HAP-1 (cell line): ENCODE measurements at regions not wholly inside any gene's neighbourhood (a gene's known extent, or its start where the extent isn't known, plus 50 kb on each side); places are given as distances from the start of the nearest gene placed in this dataset.

Experiments
- DNase-seq, 2 experiments: peaks; one replicate each; pipeline ENCODE4 v3.0.0-alpha.2; 2016 to 2020; ENCODE audit warnings: low spot score in 2 of 2
- H3K27me3 ChIP-seq: fragments of 250-450 bp; sonication (Bioruptor Pico); 2 replicates; pipeline ENCODE4 v1.5.1; 2020; ENCODE audit warnings: low read depth, mild to moderate bottlenecking, moderate library complexity
- H3K36me3 ChIP-seq: fragments of 250-450 bp; sonication (Bioruptor Pico); replicated peaks from 2 replicates; pipeline ENCODE4 v1.5.1; 2020; ENCODE audit warnings: mild to moderate bottlenecking
- H3K4me1 ChIP-seq: fragments of 250-450 bp; sonication (Bioruptor Pico); 2 replicates; pipeline ENCODE4 v1.5.1; 2020; ENCODE audit warnings: mild to moderate bottlenecking
- H3K4me3 ChIP-seq: fragments of 250-450 bp; sonication (Bioruptor Pico); 2 replicates; pipeline ENCODE4 v1.5.1; 2020; ENCODE audit warnings: mild to moderate bottlenecking, moderate library complexity
- H3K9me3 ChIP-seq: fragments of 250-450 bp; sonication (Bioruptor Pico); 2 replicates; pipeline ENCODE4 v1.5.1; 2020; ENCODE audit warnings: mild to moderate bottlenecking, moderate library complexity
- in situ Hi-C: fragments of 300-500 bp; cut with MboI; formaldehyde crosslinking; loops from 3 replicates; pipeline ENCODE4 v1.14.3; 2020; ENCODE audit warnings: low sequenced_read_pairs, inconsistent platforms, mixed read lengths

- H3K9me3 ChIP-seq: no peaks in the 10 kb centered on the region
- no peaks in the 10 kb centered on the region for H3K27me3 ChIP-seq
- no peaks in the 10 kb centered on the region for H3K4me1 ChIP-seq
- no peak for DNase-seq
- in situ Hi-C loops: no loop called here
- no peaks in the 10 kb centered on the region for H3K36me3 ChIP-seq
- H3K4me3 ChIP-seq: no peak overlapping the region
Observed at GRCh38 chr6:154885214-154885613, 109.9 kb upstream of the TIAM2 start.

- H3K27me3 ChIP-seq: no peaks in the 10 kb centered on the region
- no peaks in the 10 kb centered on the region for H3K36me3 ChIP-seq
- no peak for DNase-seq
- in situ Hi-C loops: no loop called here
- no peaks in the 10 kb centered on the region for H3K9me3 ChIP-seq
- H3K4me1 ChIP-seq: no peaks in the 10 kb centered on the region
- no peak overlapping the region for H3K4me3 ChIP-seq
Observed at GRCh38 chr6:154886016-154886415, 109.1 kb upstream of the TIAM2 start.

GRCh38 chr6:154886471-154886870, 108.6 kb upstream of the TIAM2 start:
- no peak for DNase-seq
- H3K9me3 ChIP-seq: no peaks in the 10 kb centered on the region
- no peak overlapping the region for H3K4me3 ChIP-seq
- no peaks in the 10 kb centered on the region for H3K36me3 ChIP-seq
- no peaks in the 10 kb centered on the region for H3K27me3 ChIP-seq
- H3K4me1 ChIP-seq: no peaks in the 10 kb centered on the region
- in situ Hi-C loops: no loop called here

- Histone ChIP-seq H3K36me3 (no peaks in the 10 kb centered on the region), H3K9me3 (no peaks in the 10 kb centered on the region), H3K27me3 (no peaks in the 10 kb centered on the region), H3K4me3 (no peak overlapping the region), H3K4me1 (no peaks in the 10 kb centered on the region)
- no peak for DNase-seq
- in situ Hi-C loops: no loop called here
Observed at GRCh38 chr6:154887051-154887450, 108.1 kb upstream of the TIAM2 start.

GRCh38 chr6:154888421-154889295, 106.5 kb upstream of the TIAM2 start:
- H3K4me1 ChIP-seq: no peaks in the 10 kb centered on the region
- no peak for DNase-seq
- H3K4me3 ChIP-seq: no peak overlapping the region
- H3K36me3 ChIP-seq: no peaks in the 10 kb centered on the region
- in situ Hi-C loops: no loop called here
- no peaks in the 10 kb centered on the region for H3K27me3 ChIP-seq
- no peaks in the 10 kb centered on the region for H3K9me3 ChIP-seq

DNA sequence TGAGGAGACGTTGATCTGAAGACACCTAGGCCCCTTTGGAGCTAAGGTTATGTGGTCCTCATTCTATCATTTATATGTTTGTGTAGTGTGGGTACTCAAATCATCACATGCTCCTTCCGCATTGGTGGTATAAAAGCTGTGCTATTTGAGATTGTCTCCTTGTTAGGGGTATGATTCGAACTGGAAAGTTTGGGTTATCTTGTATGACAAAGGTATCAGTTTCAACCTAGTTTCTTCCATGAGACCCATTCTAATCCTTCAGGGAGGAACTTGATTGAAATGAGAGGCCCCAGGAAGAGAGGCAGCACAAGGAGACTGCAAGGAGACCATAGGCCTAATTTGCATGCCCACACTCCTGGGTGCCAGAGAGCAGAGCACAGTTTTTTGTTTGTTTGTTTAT, 104.2 kb upstream of the TIAM2 start:
- H3K4me3 ChIP-seq: no peak overlapping the region
- no peaks in the 10 kb centered on the region; the same call in 1 of the 2 replicates for H3K9me3 ChIP-seq
- in situ Hi-C loops: no loop called here
- no peaks in the 10 kb centered on the region for H3K36me3 ChIP-seq
- no peaks in the 10 kb centered on the region for H3K27me3 ChIP-seq
- DNase-seq: no peak
- H3K4me1 ChIP-seq: peaks cover 7% of the 10 kb centered on the region

- no peaks in the 10 kb centered on the region; the same call in 1 of the 2 replicates for H3K9me3 ChIP-seq
- no peak for DNase-seq
- in situ Hi-C loops: no loop called here
- no peaks in the 10 kb centered on the region for H3K27me3 ChIP-seq
- no peaks in the 10 kb centered on the region for H3K36me3 ChIP-seq
- H3K4me1 ChIP-seq: peaks cover 13% of the 10 kb centered on the region
- no peak overlapping the region for H3K4me3 ChIP-seq
Observed at GRCh38 chr6:154891901-154892300, 103.2 kb upstream of the TIAM2 start.

DNA sequence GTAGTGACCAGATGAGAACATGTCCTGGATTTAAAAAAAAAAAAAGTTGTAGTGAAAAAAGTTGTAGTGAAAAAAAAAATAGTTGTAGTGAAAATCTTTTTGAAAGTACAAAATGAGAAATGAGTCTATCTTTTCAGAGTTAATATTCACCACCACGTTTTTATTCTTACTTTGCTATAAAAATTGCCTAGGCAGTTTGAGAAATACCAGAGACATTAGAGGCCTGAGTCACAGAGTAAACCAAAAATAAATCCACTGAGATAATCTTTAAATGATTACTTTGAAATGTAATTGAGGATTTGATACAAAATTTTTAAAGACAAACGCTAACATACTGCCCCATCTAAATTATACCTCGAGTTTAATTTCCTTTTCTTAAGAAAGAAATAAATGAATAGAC, 101.2 kb upstream of the TIAM2 start:
- Histone ChIP-seq H3K27me3 (no peaks in the 10 kb centered on the region), H3K36me3 (no peaks in the 10 kb centered on the region), H3K4me3 (no peak overlapping the region), H3K4me1 (peaks cover 13% of the 10 kb centered on the region), H3K9me3 (no peaks in the 10 kb centered on the region; the same call in 1 of the 2 replicates)
- in situ Hi-C loops: no loop called here
- DNase-seq: no peak

DNA sequence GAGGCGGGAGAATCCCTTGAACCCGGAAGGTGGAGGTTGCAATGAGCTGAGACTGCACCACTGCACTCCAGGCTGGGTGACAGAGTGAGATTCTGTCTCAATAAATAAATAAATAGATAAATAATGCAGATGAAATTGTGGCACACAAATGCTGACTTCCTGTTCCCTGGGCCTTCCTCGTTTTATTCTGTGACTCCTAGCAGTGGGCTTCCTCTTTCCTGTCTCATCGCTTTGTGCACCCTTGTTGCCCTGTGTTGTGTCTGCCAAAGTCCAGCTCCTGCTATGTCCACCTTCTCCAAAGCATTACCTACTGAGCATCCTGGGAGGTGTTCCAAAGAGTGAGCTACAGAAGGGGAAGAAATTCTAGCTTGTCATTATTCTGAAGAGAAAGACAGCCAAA, 100.2 kb upstream of the TIAM2 start:
- peaks cover 13% of the 10 kb centered on the region for H3K4me1 ChIP-seq
- in situ Hi-C loops: no loop called here

GRCh38 chr6:154895841-154896240, 99.3 kb upstream of the TIAM2 start:
- H3K4me3 ChIP-seq: no peak overlapping the region
- peak; percentile 73 to 76 for DNase-seq
- in situ Hi-C loops: no loop called here
- no peaks in the 10 kb centered on the region for H3K27me3 ChIP-seq
- no peaks in the 10 kb centered on the region; the same call in 1 of the 2 replicates for H3K9me3 ChIP-seq
- no peaks in the 10 kb centered on the region for H3K36me3 ChIP-seq
- H3K4me1 ChIP-seq: peaks cover 13% of the 10 kb centered on the region

More for the DNA sequence above, 100.2 kb upstream of the TIAM2 start:
- DNase-seq: no peak
- Histone ChIP-seq H3K9me3 (no peaks in the 10 kb centered on the region; the same call in 1 of the 2 replicates), H3K4me3 (no peak overlapping the region), H3K27me3 (no peaks in the 10 kb centered on the region), H3K36me3 (no peaks in the 10 kb centered on the region)

GRCh38 chr6:154898821-154899220, 96.3 kb upstream of the TIAM2 start:
- no peaks in the 10 kb centered on the region for H3K36me3 ChIP-seq
- in situ Hi-C loops: no loop called here
- H3K4me1 ChIP-seq: peaks cover 13% of the 10 kb centered on the region
- H3K9me3 ChIP-seq: no peaks in the 10 kb centered on the region; the same call in 1 of the 2 replicates
- H3K4me3 ChIP-seq: no peak overlapping the region
- DNase-seq: no peak
- no peaks in the 10 kb centered on the region for H3K27me3 ChIP-seq

- DNase-seq: no peak
- in situ Hi-C loops: no loop called here
- no peaks in the 10 kb centered on the region for H3K36me3 ChIP-seq
Observed at GRCh38 chr6:154899824-154900463, 95.2 kb upstream of the TIAM2 start.

DNA sequence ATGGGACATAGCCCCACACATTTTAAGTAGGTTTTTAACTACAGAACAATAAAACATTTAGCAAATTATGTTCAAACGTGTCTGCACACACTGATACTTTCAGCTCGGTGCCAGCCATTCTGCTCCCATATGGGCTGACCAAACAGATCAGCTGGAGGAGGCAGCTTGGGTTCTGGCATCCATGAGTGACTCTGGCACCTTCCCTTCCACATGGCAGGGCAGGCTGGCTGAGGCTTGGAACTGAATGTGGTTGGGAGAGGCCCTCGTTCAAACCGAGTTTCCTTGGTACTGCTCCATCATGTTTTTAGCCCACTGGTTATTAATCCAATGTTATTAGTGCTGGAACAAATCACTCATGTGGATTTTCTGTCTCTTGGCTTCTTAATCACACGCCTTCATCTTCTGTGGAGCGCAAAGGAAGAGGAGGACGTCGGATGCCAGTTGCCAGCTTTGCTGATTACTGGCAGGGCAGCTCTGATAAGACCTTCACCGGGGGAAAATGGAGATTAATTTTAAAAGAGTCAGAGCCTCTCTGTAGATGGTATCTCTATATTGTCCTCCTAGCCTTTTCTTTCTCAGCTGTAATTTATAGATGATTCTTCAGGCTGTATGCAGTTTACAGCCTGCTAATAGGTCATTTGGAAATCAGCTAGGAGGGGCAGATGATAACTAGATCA, 93.1 kb upstream of the TIAM2 start:
- Histone ChIP-seq H3K4me1 (no peaks in the 10 kb centered on the region), H3K4me3 (no peak overlapping the region), H3K36me3 (no peaks in the 10 kb centered on the region), H3K27me3 (no peaks in the 10 kb centered on the region), H3K9me3 (no peaks in the 10 kb centered on the region)
- DNase-seq: no peak
- in situ Hi-C loops: no loop called here

More at GRCh38 chr6:154899824-154900463, 95.2 kb upstream of the TIAM2 start:
- Histone ChIP-seq H3K9me3 (no peaks in the 10 kb centered on the region; the same call in 1 of the 2 replicates), H3K4me3 (no peak overlapping the region), H3K4me1 (peaks cover 13% of the 10 kb centered on the region), H3K27me3 (no peaks in the 10 kb centered on the region)

DNA sequence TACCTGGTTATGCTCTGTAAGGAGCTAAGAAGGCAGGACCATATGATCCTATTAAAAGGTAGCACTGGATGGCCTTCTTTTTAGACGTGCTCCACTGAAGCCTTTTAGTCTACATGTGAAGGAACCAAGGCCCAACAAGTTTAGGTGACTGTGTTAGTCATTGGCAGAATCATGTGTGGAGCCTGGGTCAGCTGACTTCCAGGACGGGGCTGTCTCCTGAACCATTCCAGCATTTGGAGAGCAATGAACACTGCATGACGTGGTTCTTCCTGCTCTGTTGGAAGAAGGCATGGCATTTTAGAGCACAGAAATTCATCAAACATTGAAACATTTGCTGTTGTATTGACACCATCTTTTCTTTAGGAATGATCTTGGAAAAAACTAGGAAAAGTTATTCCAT, 87.8 kb upstream of the TIAM2 start:
- no peaks in the 10 kb centered on the region for H3K36me3 ChIP-seq
- in situ Hi-C loops: no loop called here

More for the DNA sequence above, 87.8 kb upstream of the TIAM2 start:
- no peak for DNase-seq
- no peaks in the 10 kb centered on the region for H3K27me3 ChIP-seq
- H3K4me3 ChIP-seq: no peak overlapping the region
- no peaks in the 10 kb centered on the region for H3K9me3 ChIP-seq
- peaks cover 18% of the 10 kb centered on the region for H3K4me1 ChIP-seq
